Neural progenitor cell (in vitro differentiated cells): ENCODE measurements at regions not wholly inside any gene's neighbourhood (a gene's known extent, or its start where the extent isn't known, plus 50 kb on each side); places are given as distances from the start of the nearest gene placed in this dataset.

Source experiments
- EZH2 ChIP-seq: fragments of 200-600 bp; sonication (generic); IDR thresholded peaks from 2 replicates; pipeline ENCODE4 v1.6.1; 2017; ENCODE audit warnings: antibody characterized with exemption, mild to moderate bottlenecking, moderate library complexity
- EZH2phosphoT487 ChIP-seq: fragments of 200-600 bp; sonication (generic); IDR thresholded peaks from 2 replicates; pipeline ENCODE4 v1.6.1; 2017; ENCODE audit warnings: antibody characterized with exemption
- TF ChIP-seq, protein P1 (sequence below): fragments of 200-600 bp; sonication (generic); IDR thresholded peaks from 2 replicates; pipeline ENCODE4 v1.5.1; 2017; ENCODE audit warnings: antibody characterized with exemption, mild to moderate bottlenecking

DNA sequence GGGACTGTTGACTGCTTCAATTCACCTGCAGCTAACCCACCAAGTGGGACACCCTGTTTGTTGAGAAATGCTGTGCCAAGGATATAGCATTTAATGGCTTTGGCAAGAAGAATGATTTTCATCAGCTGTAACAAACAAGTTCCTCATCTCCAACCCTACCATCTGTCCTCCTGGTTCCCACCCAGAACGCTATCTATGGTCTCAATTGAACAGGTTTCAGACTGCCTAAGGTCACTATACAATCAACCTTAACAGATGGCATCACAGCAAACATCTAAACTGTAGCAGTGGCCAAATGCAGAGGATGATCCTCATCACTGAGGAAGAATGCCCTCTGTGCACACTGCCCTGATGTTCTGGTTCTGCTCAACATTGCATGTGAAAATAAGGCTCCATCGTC lies 546.2 kb upstream of the FOXG1 start:
- TF ChIP-seq, protein P1, sequence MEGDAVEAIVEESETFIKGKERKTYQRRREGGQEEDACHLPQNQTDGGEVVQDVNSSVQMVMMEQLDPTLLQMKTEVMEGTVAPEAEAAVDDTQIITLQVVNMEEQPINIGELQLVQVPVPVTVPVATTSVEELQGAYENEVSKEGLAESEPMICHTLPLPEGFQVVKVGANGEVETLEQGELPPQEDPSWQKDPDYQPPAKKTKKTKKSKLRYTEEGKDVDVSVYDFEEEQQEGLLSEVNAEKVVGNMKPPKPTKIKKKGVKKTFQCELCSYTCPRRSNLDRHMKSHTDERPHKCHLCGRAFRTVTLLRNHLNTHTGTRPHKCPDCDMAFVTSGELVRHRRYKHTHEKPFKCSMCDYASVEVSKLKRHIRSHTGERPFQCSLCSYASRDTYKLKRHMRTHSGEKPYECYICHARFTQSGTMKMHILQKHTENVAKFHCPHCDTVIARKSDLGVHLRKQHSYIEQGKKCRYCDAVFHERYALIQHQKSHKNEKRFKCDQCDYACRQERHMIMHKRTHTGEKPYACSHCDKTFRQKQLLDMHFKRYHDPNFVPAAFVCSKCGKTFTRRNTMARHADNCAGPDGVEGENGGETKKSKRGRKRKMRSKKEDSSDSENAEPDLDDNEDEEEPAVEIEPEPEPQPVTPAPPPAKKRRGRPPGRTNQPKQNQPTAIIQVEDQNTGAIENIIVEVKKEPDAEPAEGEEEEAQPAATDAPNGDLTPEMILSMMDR, result no peak
- no peak for TF ChIP-seq EZH2phosphoT487
- TF ChIP-seq EZH2, result no peak
